Smooth muscle cell (in vitro differentiated cells): ENCODE measurements at regions not wholly inside any gene's neighbourhood (a gene's known extent, or its start where the extent isn't known, plus 50 kb on each side); places are given as distances from the start of the nearest gene placed in this dataset.

Experiments
- DNase-seq: peaks from one replicate; lab custom pipeline; 2025; ENCODE audit not compliant: unreplicated experiment; lab: John Stamatoyannopoulos, UW
- H2AFZ ChIP-seq: fragments of 200-600 bp; sonication (generic); 2 replicates; pipeline ENCODE4 v1.6.0; 2016; ENCODE audit warnings: antibody characterized with exemption, low read depth, mild to moderate bottlenecking
- H3F3A ChIP-seq: fragments of 200-600 bp; sonication (generic); 2 replicates; pipeline ENCODE4 v1.6.0; 2017; ENCODE audit warnings: antibody characterized with exemption, low read depth
- H3K27ac ChIP-seq: fragments of 200-600 bp; sonication (generic); 2 replicates; pipeline ENCODE4 v1.5.1; 2016; ENCODE audit warnings: low read depth, mild to moderate bottlenecking
- H3K27me3 ChIP-seq: fragments of 200-600 bp; sonication (generic); 2 replicates; pipeline ENCODE4 v1.6.1; 2016; ENCODE audit warnings: low read depth, mild to moderate bottlenecking
- H3K36me3 ChIP-seq: fragments of 200-600 bp; sonication (generic); 2 replicates; pipeline ENCODE4 v1.5.1; 2016; ENCODE audit warnings: low read depth
- H3K4me1 ChIP-seq: fragments of 200-600 bp; sonication (generic); 2 replicates; pipeline ENCODE4 v1.5.1; 2016; ENCODE audit warnings: low read depth
- H3K4me2 ChIP-seq: fragments of 200-600 bp; sonication (generic); 2 replicates; pipeline ENCODE4 v1.6.0; 2016; ENCODE audit warnings: mild to moderate bottlenecking
- H3K4me3 ChIP-seq: fragments of 200-600 bp; sonication (generic); 2 replicates; pipeline ENCODE4 v1.5.1; 2016; ENCODE audit warnings: mild to moderate bottlenecking
- H3K79me2 ChIP-seq: fragments of 200-600 bp; sonication (generic); 2 replicates; pipeline ENCODE4 v1.6.0; 2016; ENCODE audit warnings: low read depth, mild to moderate bottlenecking
- H3K9ac ChIP-seq: fragments of 200-600 bp; sonication (generic); 2 replicates; pipeline ENCODE4 v1.6.0; 2016; ENCODE audit warnings: low read depth
- H3K9me3 ChIP-seq: fragments of 200-600 bp; sonication (generic); replicated peaks from 2 replicates; pipeline ENCODE4 v1.5.1; 2016; ENCODE audit warnings: low read depth
- H4K20me1 ChIP-seq: fragments of 200-600 bp; sonication (generic); 2 replicates; pipeline ENCODE4 v1.6.0; 2016; ENCODE audit warnings: low read depth
- CTCF ChIP-seq: fragments of 200-600 bp; sonication (generic); IDR thresholded peaks from 2 replicates; pipeline ENCODE4 v1.5.1; 2017; ENCODE audit warnings: borderline replicate concordance, mild to moderate bottlenecking, antibody characterized with exemption; ENCODE audit not compliant: insufficient read depth, poor library complexity, severe bottlenecking
- WGBS: methylation state at CpG from one replicate; pipeline ENCODE4 v1.1.7; 2016; ENCODE audit warnings: low lambda C conversion rate; 5-methylcytosine and 5-hydroxymethylcytosine counted together

GRCh38 chr9:2560180-2560579, 61.4 kb upstream of the VLDLR start:
- H3K4me2 ChIP-seq, result peak overlapping the region; percentile 68
- DNase-seq, result no peak

GRCh38 chr9:2565676-2566340, 55.8 kb upstream of the VLDLR start:
- 89% methylated on average over 6 of the region's 6 CpGs for WGBS
- no peak overlapping the region for H3K4me2 ChIP-seq
- no peaks in the 10 kb centered on the region for H3K9me3 ChIP-seq
- no peaks in the 10 kb centered on the region for H3K36me3 ChIP-seq
- no peak overlapping the region for H2AFZ ChIP-seq
- H3F3A ChIP-seq, result peaks cover 4% of the 10 kb centered on the region
- no peaks in the 10 kb centered on the region for H3K79me2 ChIP-seq
- H3K4me1 ChIP-seq, result no peaks in the 10 kb centered on the region
- H4K20me1 ChIP-seq, result no peaks in the 10 kb centered on the region
- no peak for DNase-seq
- TF ChIP-seq CTCF, result no peak
- no peak overlapping the region for H3K9ac ChIP-seq
- H3K27ac ChIP-seq, result no peak overlapping the region
- no peaks in the 10 kb centered on the region for H3K27me3 ChIP-seq
- H3K4me3 ChIP-seq, result no peak overlapping the region

More at GRCh38 chr9:2560180-2560579, 61.4 kb upstream of the VLDLR start:
- no peaks in the 10 kb centered on the region for H3K27me3 ChIP-seq
- TF ChIP-seq CTCF, result no peak
- no peak overlapping the region for H2AFZ ChIP-seq
- no peaks in the 10 kb centered on the region for H4K20me1 ChIP-seq
- H3K4me1 ChIP-seq, result peaks cover 5% of the 10 kb centered on the region
- H3K4me3 ChIP-seq, result no peak overlapping the region
- H3K9ac ChIP-seq, result no peak overlapping the region
- no peaks in the 10 kb centered on the region for H3K9me3 ChIP-seq
- peak overlapping the region; percentile 68 for H3K27ac ChIP-seq
- no peaks in the 10 kb centered on the region for H3K79me2 ChIP-seq
- H3F3A ChIP-seq, result peaks cover 19% of the 10 kb centered on the region
- no peaks in the 10 kb centered on the region for H3K36me3 ChIP-seq

- no peak for TF ChIP-seq CTCF
- no peak for DNase-seq
- Histone ChIP-seq H3K4me2 (no peak overlapping the region), H3K27ac (no peak overlapping the region), H2AFZ (no peak overlapping the region), H3K9ac (no peak overlapping the region), H3K4me3 (no peak overlapping the region), H3K27me3 (no peaks in the 10 kb centered on the region), H3F3A (peaks cover 18% of the 10 kb centered on the region), H3K4me1 (peaks cover 7% of the 10 kb centered on the region), H3K36me3 (no peaks in the 10 kb centered on the region), H3K79me2 (no peaks in the 10 kb centered on the region), H3K9me3 (no peaks in the 10 kb centered on the region), H4K20me1 (peaks cover 5% of the 10 kb centered on the region)
Measured at GRCh38 chr9:2567922-2568321, 53.7 kb upstream of the VLDLR start.

- H3F3A ChIP-seq, result peaks cover 18% of the 10 kb centered on the region
- H2AFZ ChIP-seq, result no peak overlapping the region
- TF ChIP-seq CTCF, result no peak
- no peak for DNase-seq
- no peak overlapping the region for H3K4me2 ChIP-seq
- peaks cover 7% of the 10 kb centered on the region for H3K4me1 ChIP-seq
- H3K27ac ChIP-seq, result no peak overlapping the region
- no peak overlapping the region for H3K4me3 ChIP-seq
- H3K36me3 ChIP-seq, result no peaks in the 10 kb centered on the region
- H3K9me3 ChIP-seq, result no peaks in the 10 kb centered on the region
- no peaks in the 10 kb centered on the region for H3K79me2 ChIP-seq
- peaks cover 5% of the 10 kb centered on the region for H4K20me1 ChIP-seq
- no peak overlapping the region for H3K9ac ChIP-seq
- no peaks in the 10 kb centered on the region for H3K27me3 ChIP-seq
Measured at GRCh38 chr9:2568689-2569088, 52.9 kb upstream of the VLDLR start.
